Left kidney (tissue), 1 donor: ENCODE measurements at regions not wholly inside any gene's neighbourhood (a gene's known extent, or its start where the extent isn't known, plus 50 kb on each side); places are given as distances from the start of the nearest gene placed in this dataset.
"Not testable (repeated sequence)": the region's sequence is repeated elsewhere in the genome, so short reads cannot be mapped to it uniquely, and the experiment has no call there.

ENCODE experiments used
- DNase-seq: peaks from one replicate; pipeline ENCODE4 v3.0.0-alpha.2; 2013

- no peak for DNase-seq
These were observed 816.4 kb upstream of the FBXO33 start for GRCh38 chr14:40248671-40249070.

GRCh38 chr14:40240245-40240859, 808.1 kb upstream of the FBXO33 start:
- DNase-seq, result no peak

- no peak for DNase-seq
These were observed 800.1 kb upstream of the FBXO33 start for GRCh38 chr14:40232302-40232701.

GRCh38 chr14:40229676-40230075, 797.4 kb upstream of the FBXO33 start:
- no peak for DNase-seq

- DNase-seq, result no peak
These were observed 790.8 kb upstream of the FBXO33 start for GRCh38 chr14:40222996-40223395.

- no peak for DNase-seq
These were observed 789.2 kb upstream of the FBXO33 start for GRCh38 chr14:40221428-40221827.

- DNase-seq, result no peak
These were observed 786.8 kb upstream of the FBXO33 start for GRCh38 chr14:40219032-40219431.

GRCh38 chr14:40218282-40218941, 786.2 kb upstream of the FBXO33 start:
- DNase-seq, result no peak

GRCh38 chr14:40216976-40217375, 784.7 kb upstream of the FBXO33 start:
- DNase-seq, result no peak

- not testable (repeated sequence) for DNase-seq
These were observed 784.2 kb upstream of the FBXO33 start for GRCh38 chr14:40216408-40216807.

GRCh38 chr14:40213701-40214100, 781.5 kb upstream of the FBXO33 start:
- no peak for DNase-seq

- DNase-seq, result no peak
These were observed 772.4 kb upstream of the FBXO33 start for GRCh38 chr14:40204441-40205175.

GRCh38 chr14:40199101-40199500, 766.9 kb upstream of the FBXO33 start:
- no peak for DNase-seq

GRCh38 chr14:40197344-40197743, 765.1 kb upstream of the FBXO33 start:
- no peak for DNase-seq

GRCh38 chr14:40188006-40188405, 755.8 kb upstream of the FBXO33 start:
- DNase-seq, result no peak

- DNase-seq, result no peak
These were observed 731.9 kb upstream of the FBXO33 start for GRCh38 chr14:40164083-40164482.

GRCh38 chr14:40139657-40140056, 707.4 kb upstream of the FBXO33 start:
- DNase-seq, result no peak

- DNase-seq, result no peak
These were observed 701.2 kb upstream of the FBXO33 start for GRCh38 chr14:40133463-40133862.

- no peak for DNase-seq
These were observed 696.9 kb upstream of the FBXO33 start for GRCh38 chr14:40129159-40129558.

- DNase-seq, result no peak
These were observed 691.6 kb upstream of the FBXO33 start for GRCh38 chr14:40123816-40124215.

GRCh38 chr14:40122968-40123648, 690.9 kb upstream of the FBXO33 start:
- no peak for DNase-seq

- no peak for DNase-seq
These were observed 687.5 kb upstream of the FBXO33 start for GRCh38 chr14:40119765-40120164.

- no peak for DNase-seq
These were observed 687.1 kb upstream of the FBXO33 start for GRCh38 chr14:40119321-40119720.
